ENCODE measurements at regions not wholly inside any gene's neighbourhood (a gene's known extent, or its start where the extent isn't known, plus 50 kb on each side); places are given as distances from the start of the nearest gene placed in this dataset.

DNA sequence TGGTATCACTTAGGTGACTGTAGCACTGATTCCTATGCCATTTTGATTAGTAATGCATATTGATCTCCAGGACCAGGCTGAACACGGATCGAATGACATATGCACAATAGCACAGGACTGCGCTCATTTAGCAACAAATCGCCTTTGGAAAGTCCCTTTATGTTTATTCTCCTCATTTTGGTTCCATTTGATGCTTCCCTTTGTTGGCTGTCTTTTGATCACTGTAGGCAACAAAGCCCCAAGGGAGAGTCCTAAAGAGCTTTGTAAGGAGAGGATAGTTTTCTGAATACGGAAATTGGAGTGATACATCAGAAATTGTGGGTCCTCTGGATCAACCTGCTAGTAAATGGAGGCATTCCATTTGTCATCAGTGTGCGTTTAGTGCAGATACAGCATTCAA lies 1111.4 kb downstream of the SORCS1 start:
- dilution Hi-C loops (cut with MboI; ENCODE audit: extremely low pct_ligation_motif_present, low sequenced_read_pairs) (no loop called here), intact Hi-C loops (cut with micrococcal nuclease) (no loop called here)
- Histone ChIP-seq H3K4me1 (ENCODE audit: control insufficient read depth, extremely low read depth, insufficient read depth, low read length) (no peaks in the 10 kb centered on the region), H3K9me1 (replicated peaks; ENCODE audit: control insufficient read depth, extremely low read depth, insufficient read depth, low read length) (no peaks in the 10 kb centered on the region), H3K4me3 (replicated peaks in 1 of 3; ENCODE audit: insufficient read depth in 1 of 3, low read depth in 1 of 3, low read length in 3 of 3) (no peak overlapping the region), H2AFZ (ENCODE audit: low read depth, low read length) (no peak overlapping the region), H3K9me3 (replicated peaks; ENCODE audit: control insufficient read depth, insufficient read depth, low read length) (peaks cover 5% of the 10 kb centered on the region), H3K9ac (replicated peaks; ENCODE audit: extremely low read depth, insufficient read depth, low read length) (no peak overlapping the region), H3K4me2 (ENCODE audit: insufficient read depth, low read length) (no peak overlapping the region), H3K27me3 (ENCODE audit: control insufficient read depth in 2 of 2, insufficient read depth in 2 of 2, low read length in 2 of 2) (no peaks in the 10 kb centered on the region), H3K36me3 (ENCODE audit: control insufficient read depth in 2 of 2, extremely low read depth in 1 of 2, insufficient read depth in 2 of 2, low read length in 2 of 2) (no peaks in the 10 kb centered on the region), H4K20me1 (replicated peaks; ENCODE audit: control insufficient read depth, extremely low read depth, insufficient read depth, low read length) (no peaks in the 10 kb centered on the region), H3K27ac (ENCODE audit: insufficient read depth, low read depth, low read length) (no peak overlapping the region), H3K79me2 (ENCODE audit: control insufficient read depth, insufficient read depth, low read length) (no peaks in the 10 kb centered on the region)
- FAIRE-seq (no peak), DNase-seq (ENCODE audit: low read depth, low spot score) (no peak)
- POLR2A ChIA-PET: no interaction called here
- BruUV-seq (replicated peaks): no TSS peak
- no peak for TF ChIP-seq GATA2 (IDR thresholded peaks at IDR 0.05; ENCODE audit: insufficient read depth, insufficient read length, low read depth, low read length)
- TF ChIP-seq FOS (IDR thresholded peaks at IDR 0.05; ENCODE audit: borderline replicate concordance, insufficient read depth, low read length): no peak
- CTCF ChIA-PET: no interaction called here

DNA sequence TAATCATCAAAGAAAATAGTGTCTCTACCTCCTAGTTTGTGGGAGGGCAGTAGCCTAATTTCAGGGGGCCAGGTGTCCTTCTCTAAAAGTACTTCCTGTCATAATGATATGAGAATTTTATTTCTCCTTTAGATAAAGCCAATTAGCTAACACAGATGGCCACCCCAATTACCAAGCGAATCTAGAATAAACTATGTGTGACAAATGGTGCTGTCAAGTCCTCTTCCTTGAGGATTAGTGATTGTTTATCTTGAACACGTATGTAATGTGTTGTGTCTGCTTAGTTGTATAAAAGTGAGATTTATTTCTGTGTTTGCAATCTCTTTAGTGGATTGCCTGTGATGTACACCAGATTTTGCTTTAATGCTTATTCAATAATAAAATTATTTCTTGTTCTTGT lies 1120.0 kb downstream of the SORCS1 start:
- ChIA-PET POLR2A (no interaction called here), CTCF (no interaction called here)
- H3K36me3 ChIP-seq (ENCODE audit: control insufficient read depth in 2 of 2, extremely low read depth in 1 of 2, insufficient read depth in 2 of 2, low read length in 2 of 2): no peaks in the 10 kb centered on the region
- no peaks in the 10 kb centered on the region for H3K9me1 ChIP-seq (replicated peaks; ENCODE audit: control insufficient read depth, extremely low read depth, insufficient read depth, low read length)
- no peaks in the 10 kb centered on the region for H4K20me1 ChIP-seq (replicated peaks; ENCODE audit: control insufficient read depth, extremely low read depth, insufficient read depth, low read length)
- DNase-seq (ENCODE audit: low read depth, low spot score) (no peak), FAIRE-seq (no peak)
- dilution Hi-C loops (cut with MboI; ENCODE audit: extremely low pct_ligation_motif_present, low sequenced_read_pairs) (no loop called here), intact Hi-C loops (cut with micrococcal nuclease) (no loop called here)
- H3K4me3 ChIP-seq (replicated peaks in 1 of 3; ENCODE audit: insufficient read depth in 1 of 3, low read depth in 1 of 3, low read length in 3 of 3): no peak overlapping the region
- peaks cover 2% of the 10 kb centered on the region for H3K9me3 ChIP-seq (replicated peaks; ENCODE audit: control insufficient read depth, insufficient read depth, low read length)
- H3K27ac ChIP-seq (ENCODE audit: insufficient read depth, low read depth, low read length): no peak overlapping the region
- H3K9ac ChIP-seq (replicated peaks; ENCODE audit: extremely low read depth, insufficient read depth, low read length): no peak overlapping the region
- no peak overlapping the region for H3K4me2 ChIP-seq (ENCODE audit: insufficient read depth, low read length)
- H3K4me1 ChIP-seq (ENCODE audit: control insufficient read depth, extremely low read depth, insufficient read depth, low read length): no peaks in the 10 kb centered on the region
- no peak overlapping the region for H2AFZ ChIP-seq (ENCODE audit: low read depth, low read length)
- no peak for TF ChIP-seq GATA2 (IDR thresholded peaks at IDR 0.05; ENCODE audit: insufficient read depth, insufficient read length, low read depth, low read length)
- no peak for TF ChIP-seq MYC (IDR thresholded peaks at IDR 0.05; ENCODE audit: low read depth, low read length)
- TF ChIP-seq JUN (IDR thresholded peaks at IDR 0.05; ENCODE audit: borderline replicate concordance, insufficient read depth, insufficient read length, low read depth): no peak
- TF ChIP-seq, protein P1, sequence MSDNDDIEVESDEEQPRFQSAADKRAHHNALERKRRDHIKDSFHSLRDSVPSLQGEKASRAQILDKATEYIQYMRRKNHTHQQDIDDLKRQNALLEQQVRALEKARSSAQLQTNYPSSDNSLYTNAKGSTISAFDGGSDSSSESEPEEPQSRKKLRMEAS (IDR thresholded peaks at IDR 0.05; ENCODE audit: insufficient read depth, insufficient read length): no peak
- TF ChIP-seq POLR2A (IDR thresholded peaks at IDR 0.05; ENCODE audit: low read depth, low read length): no peak
- TF ChIP-seq, protein P2, sequence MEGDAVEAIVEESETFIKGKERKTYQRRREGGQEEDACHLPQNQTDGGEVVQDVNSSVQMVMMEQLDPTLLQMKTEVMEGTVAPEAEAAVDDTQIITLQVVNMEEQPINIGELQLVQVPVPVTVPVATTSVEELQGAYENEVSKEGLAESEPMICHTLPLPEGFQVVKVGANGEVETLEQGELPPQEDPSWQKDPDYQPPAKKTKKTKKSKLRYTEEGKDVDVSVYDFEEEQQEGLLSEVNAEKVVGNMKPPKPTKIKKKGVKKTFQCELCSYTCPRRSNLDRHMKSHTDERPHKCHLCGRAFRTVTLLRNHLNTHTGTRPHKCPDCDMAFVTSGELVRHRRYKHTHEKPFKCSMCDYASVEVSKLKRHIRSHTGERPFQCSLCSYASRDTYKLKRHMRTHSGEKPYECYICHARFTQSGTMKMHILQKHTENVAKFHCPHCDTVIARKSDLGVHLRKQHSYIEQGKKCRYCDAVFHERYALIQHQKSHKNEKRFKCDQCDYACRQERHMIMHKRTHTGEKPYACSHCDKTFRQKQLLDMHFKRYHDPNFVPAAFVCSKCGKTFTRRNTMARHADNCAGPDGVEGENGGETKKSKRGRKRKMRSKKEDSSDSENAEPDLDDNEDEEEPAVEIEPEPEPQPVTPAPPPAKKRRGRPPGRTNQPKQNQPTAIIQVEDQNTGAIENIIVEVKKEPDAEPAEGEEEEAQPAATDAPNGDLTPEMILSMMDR (IDR thresholded peaks at IDR 0.05; ENCODE audit: extremely low read depth in 1 of 2, insufficient read depth in 1 of 2, low read depth in 1 of 2, low read length in 2 of 2): no peak
- TF ChIP-seq POLR2AphosphoS5 (IDR thresholded peaks at IDR 0.05; ENCODE audit: insufficient read depth, low read depth, low read length): no peak
- no peak for TF ChIP-seq FOS (IDR thresholded peaks at IDR 0.05; ENCODE audit: borderline replicate concordance, insufficient read depth, low read length)
- no peak for TF ChIP-seq EZH2 (IDR thresholded peaks at IDR 0.05; ENCODE audit: borderline replicate concordance, low read depth, low read length, severe bottlenecking)
- H3K79me2 ChIP-seq (ENCODE audit: control insufficient read depth, insufficient read depth, low read length): no peaks in the 10 kb centered on the region
- no peaks in the 10 kb centered on the region for H3K27me3 ChIP-seq (ENCODE audit: control insufficient read depth in 2 of 2, insufficient read depth in 2 of 2, low read length in 2 of 2)
- no TSS peak for BruUV-seq (replicated peaks)

Measured in endothelial cell of umbilical vein (primary cell).